ENCODE measurements at regions not wholly inside any gene's neighbourhood (a gene's known extent, or its start where the extent isn't known, plus 50 kb on each side); places are given as distances from the start of the nearest gene placed in this dataset.

GRCh38 chr6:125406741-125407140, 105.0 kb upstream of the HDDC2 start:
- no peaks in the 10 kb centered on the region for H3K27me3 ChIP-seq
- TF ChIP-seq POLR2AphosphoS5 (IDR thresholded peaks at IDR 0.05) (no peak), EP300 (IDR thresholded peaks at IDR 0.05; ENCODE audit: low read depth) (no peak)
- in situ Hi-C loops (cut with MboI; ENCODE audit: low pct_ligation_motif_present in 1 of 4, low pct_unique_long_range_greater_than_20kb in 1 of 4, low sequenced_read_pairs in 3 of 4) = no loop called here

GRCh38 chr6:125414507-125414906, 112.7 kb upstream of the HDDC2 start:
- no peak overlapping the region for H3K27ac ChIP-seq
- intact Hi-C loops (cut with DNase I; ENCODE audit: low total_unique reads) (no loop called here), in situ Hi-C loops (cut with MboI; ENCODE audit: low pct_ligation_motif_present in 1 of 4, low pct_unique_long_range_greater_than_20kb in 1 of 4, low sequenced_read_pairs in 3 of 4) (no loop called here)
- H3K27me3 ChIP-seq = no peaks in the 10 kb centered on the region
- DNase-seq = no peak
- TF ChIP-seq POLR2AphosphoS5 (IDR thresholded peaks at IDR 0.05) = no peak
- TF ChIP-seq CTCF (IDR thresholded peaks at IDR 0.05) = no peak
- TF ChIP-seq EP300 (IDR thresholded peaks at IDR 0.05; ENCODE audit: low read depth) = no peak
- TF ChIP-seq POLR2A (IDR thresholded peaks at IDR 0.05) = no peak
- H3K9me3 ChIP-seq = no peaks in the 10 kb centered on the region
- 33 to 70% methylated on average over 1 to 2 of the region's 2 CpGs for WGBS, 2 donors (ENCODE audit: low coverage in 1 of 2)
- H3K36me3 ChIP-seq = no peaks in the 10 kb centered on the region
- no peak overlapping the region for H3K4me3 ChIP-seq
- H3K4me1 ChIP-seq = no peaks in the 10 kb centered on the region

More at GRCh38 chr6:125406741-125407140, 105.0 kb upstream of the HDDC2 start:
- WGBS, 2 donors (ENCODE audit: low coverage in 1 of 2) = 81 to 94% methylated on average over 1 of the region's 1 CpG
- H3K9me3 ChIP-seq = no peaks in the 10 kb centered on the region
- intact Hi-C loops (cut with DNase I; ENCODE audit: low total_unique reads) = no loop called here
- DNase-seq = no peak
- no peak overlapping the region for H3K4me3 ChIP-seq
- H3K4me1 ChIP-seq = no peaks in the 10 kb centered on the region
- H3K36me3 ChIP-seq = no peaks in the 10 kb centered on the region
- H3K27ac ChIP-seq = no peak overlapping the region

GRCh38 chr6:125415913-125416312, 114.1 kb upstream of the HDDC2 start:
- in situ Hi-C loops (cut with MboI; ENCODE audit: low pct_ligation_motif_present in 1 of 4, low pct_unique_long_range_greater_than_20kb in 1 of 4, low sequenced_read_pairs in 3 of 4) (no loop called here), intact Hi-C loops (cut with DNase I; ENCODE audit: low total_unique reads) (no loop called here)
- no peaks in the 10 kb centered on the region for H3K27me3 ChIP-seq
- H3K4me1 ChIP-seq = no peaks in the 10 kb centered on the region
- WGBS, 2 donors (ENCODE audit: low coverage in 1 of 2) = 78 to 88% methylated on average over 1 of the region's 1 CpG
- H3K36me3 ChIP-seq = no peaks in the 10 kb centered on the region
- TF ChIP-seq EP300 (IDR thresholded peaks at IDR 0.05; ENCODE audit: low read depth) = no peak
- TF ChIP-seq POLR2A (IDR thresholded peaks at IDR 0.05) = no peak
- TF ChIP-seq POLR2AphosphoS5 (IDR thresholded peaks at IDR 0.05) = no peak
- TF ChIP-seq CTCF (IDR thresholded peaks at IDR 0.05) = no peak
- H3K9me3 ChIP-seq = no peaks in the 10 kb centered on the region
- H3K27ac ChIP-seq = no peak overlapping the region
- DNase-seq = no peak
- H3K4me3 ChIP-seq = no peak overlapping the region

GRCh38 chr6:125421836-125422235, 120.1 kb upstream of the HDDC2 start:
- no peaks in the 10 kb centered on the region for H3K27me3 ChIP-seq
- intact Hi-C loops (cut with DNase I; ENCODE audit: low total_unique reads) (no loop called here), in situ Hi-C loops (cut with MboI; ENCODE audit: low pct_ligation_motif_present in 1 of 4, low pct_unique_long_range_greater_than_20kb in 1 of 4, low sequenced_read_pairs in 3 of 4) (no loop called here)
- WGBS, 2 donors (ENCODE audit: low coverage in 1 of 2) = 58 to 60% methylated on average over 2 to 9 of the region's 9 CpGs
- H3K9me3 ChIP-seq = no peaks in the 10 kb centered on the region
- H3K4me3 ChIP-seq = no peak overlapping the region
- H3K27ac ChIP-seq = no peak overlapping the region
- no peak for TF ChIP-seq POLR2AphosphoS5 (IDR thresholded peaks at IDR 0.05)
- no peak for TF ChIP-seq EP300 (IDR thresholded peaks at IDR 0.05; ENCODE audit: low read depth)
- no peak for TF ChIP-seq POLR2A (IDR thresholded peaks at IDR 0.05)
- no peak for TF ChIP-seq CTCF (IDR thresholded peaks at IDR 0.05)
- DNase-seq = no peak
- H3K36me3 ChIP-seq = no peaks in the 10 kb centered on the region
- H3K4me1 ChIP-seq = no peaks in the 10 kb centered on the region

GRCh38 chr6:125423047-125423446, 121.3 kb upstream of the HDDC2 start:
- in situ Hi-C loops (cut with MboI; ENCODE audit: low pct_ligation_motif_present in 1 of 4, low pct_unique_long_range_greater_than_20kb in 1 of 4, low sequenced_read_pairs in 3 of 4) (no loop called here), intact Hi-C loops (cut with DNase I; ENCODE audit: low total_unique reads) (no loop called here)
- Histone ChIP-seq H3K9me3 (no peaks in the 10 kb centered on the region), H3K4me3 (no peak overlapping the region), H3K27ac (no peak overlapping the region), H3K27me3 (no peaks in the 10 kb centered on the region), H3K36me3 (no peaks in the 10 kb centered on the region), H3K4me1 (no peaks in the 10 kb centered on the region)
- no peak for DNase-seq
- no peak for TF ChIP-seq POLR2A (IDR thresholded peaks at IDR 0.05)
- no peak for TF ChIP-seq EP300 (IDR thresholded peaks at IDR 0.05; ENCODE audit: low read depth)
- WGBS, 2 donors (ENCODE audit: low coverage in 1 of 2) = 62 to 76% methylated on average over 2 of the region's 2 CpGs

Data from transverse colon (tissue), 4 donors.